Epithelial cell of proximal tubule (primary cell): ENCODE measurements at regions not wholly inside any gene's neighbourhood (a gene's known extent, or its start where the extent isn't known, plus 50 kb on each side); places are given as distances from the start of the nearest gene placed in this dataset.
"Not testable (repeated sequence)": the region's sequence is repeated elsewhere in the genome, so short reads cannot be mapped to it uniquely, and the experiment has no call there.

ENCODE experiments used
- DNase-seq: peaks from one replicate; pipeline ENCODE4 v3.0.0-alpha.2; 2011; ENCODE audit warnings: low read depth
- H3K4me3 ChIP-seq: 2 replicates; pipeline ENCODE4 v1.5.1; 2011; ENCODE audit warnings: low read depth, mild to moderate bottlenecking, low read length
- TF ChIP-seq, protein P1 (sequence below): conservative IDR thresholded peaks from 2 replicates; pipeline ENCODE4 v1.5.1; 2012; ENCODE audit warnings: low read depth, mild to moderate bottlenecking, low read length

DNA sequence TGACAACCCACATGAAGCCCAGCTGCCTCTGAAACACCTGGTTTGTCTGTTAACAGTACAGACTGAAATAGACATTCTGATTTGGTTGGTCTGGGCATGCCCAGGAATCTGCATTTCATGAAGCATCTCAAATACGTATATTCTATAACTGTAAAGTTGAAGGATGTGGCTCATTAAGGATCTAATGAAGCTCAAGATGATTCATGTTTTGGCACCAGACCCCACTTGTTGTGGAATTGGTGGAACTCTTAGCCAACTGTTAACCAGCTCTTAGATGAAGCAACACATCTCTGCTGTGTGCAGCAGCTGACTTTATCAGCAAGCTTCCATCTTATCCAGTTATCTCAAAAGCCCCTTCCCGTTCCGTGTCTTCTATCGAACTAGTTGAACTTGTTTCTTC, 232.2 kb downstream of the INSC start:
- TF ChIP-seq, protein P1, sequence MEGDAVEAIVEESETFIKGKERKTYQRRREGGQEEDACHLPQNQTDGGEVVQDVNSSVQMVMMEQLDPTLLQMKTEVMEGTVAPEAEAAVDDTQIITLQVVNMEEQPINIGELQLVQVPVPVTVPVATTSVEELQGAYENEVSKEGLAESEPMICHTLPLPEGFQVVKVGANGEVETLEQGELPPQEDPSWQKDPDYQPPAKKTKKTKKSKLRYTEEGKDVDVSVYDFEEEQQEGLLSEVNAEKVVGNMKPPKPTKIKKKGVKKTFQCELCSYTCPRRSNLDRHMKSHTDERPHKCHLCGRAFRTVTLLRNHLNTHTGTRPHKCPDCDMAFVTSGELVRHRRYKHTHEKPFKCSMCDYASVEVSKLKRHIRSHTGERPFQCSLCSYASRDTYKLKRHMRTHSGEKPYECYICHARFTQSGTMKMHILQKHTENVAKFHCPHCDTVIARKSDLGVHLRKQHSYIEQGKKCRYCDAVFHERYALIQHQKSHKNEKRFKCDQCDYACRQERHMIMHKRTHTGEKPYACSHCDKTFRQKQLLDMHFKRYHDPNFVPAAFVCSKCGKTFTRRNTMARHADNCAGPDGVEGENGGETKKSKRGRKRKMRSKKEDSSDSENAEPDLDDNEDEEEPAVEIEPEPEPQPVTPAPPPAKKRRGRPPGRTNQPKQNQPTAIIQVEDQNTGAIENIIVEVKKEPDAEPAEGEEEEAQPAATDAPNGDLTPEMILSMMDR = no peak
- no peak overlapping the region for H3K4me3 ChIP-seq
- peak; percentile 51 for DNase-seq

DNA sequence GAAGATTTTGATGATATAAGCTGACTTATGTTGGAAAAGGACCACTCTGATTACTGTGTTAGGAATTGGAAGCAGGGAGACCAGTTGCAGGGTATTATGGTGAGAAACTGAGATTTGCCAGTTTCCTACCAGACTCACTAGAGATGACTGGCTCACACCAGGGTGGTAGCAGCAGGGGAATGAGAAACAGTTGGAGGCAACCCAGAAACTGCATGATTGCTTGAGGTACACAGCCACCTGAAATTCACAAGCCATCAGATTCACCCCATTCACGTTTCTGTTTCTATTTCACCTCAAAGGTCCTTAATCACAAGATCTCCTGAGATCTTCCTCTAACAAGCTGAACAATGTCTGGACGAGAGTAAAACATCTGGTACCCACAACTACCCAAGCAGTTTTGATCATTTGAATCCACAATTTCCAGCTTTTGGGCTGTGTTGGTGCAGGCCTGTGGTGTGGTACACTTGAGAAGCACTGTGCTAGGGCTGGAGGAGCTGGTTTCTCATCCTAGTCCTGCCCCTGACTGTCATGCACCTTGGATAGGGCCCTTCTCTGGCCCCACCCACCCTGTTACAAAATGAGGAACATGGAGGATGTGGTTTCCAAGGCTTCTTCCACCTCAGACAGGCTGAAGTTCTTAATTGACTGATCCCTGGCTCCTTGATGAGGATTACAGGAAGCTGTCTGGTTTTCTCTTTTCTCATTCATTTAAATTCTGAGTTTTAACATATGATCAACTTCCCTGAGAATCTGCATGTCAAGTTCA, 233.4 kb downstream of the INSC start:
- no peak overlapping the region for H3K4me3 ChIP-seq
- TF ChIP-seq, protein P1 = no peak
- DNase-seq = no peak

DNA sequence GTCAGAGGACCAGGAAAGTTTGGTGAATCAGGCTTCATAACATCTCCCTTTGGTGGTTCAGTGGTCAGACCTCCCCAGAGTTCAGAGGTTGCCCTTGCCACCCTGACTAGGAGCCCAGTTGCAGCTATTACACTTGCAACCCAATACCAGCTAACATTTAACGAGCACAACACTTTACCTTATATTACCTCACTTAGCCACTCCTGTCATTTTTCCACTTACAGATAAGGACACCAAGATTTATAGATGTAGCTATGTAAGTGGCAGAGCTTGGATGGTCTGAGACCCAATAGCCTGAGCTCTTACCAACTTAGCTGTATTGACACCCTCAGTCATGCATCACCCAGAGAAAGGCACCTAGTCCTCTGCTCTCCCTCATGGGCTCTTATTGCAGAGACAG, 234.7 kb downstream of the INSC start:
- DNase-seq = no peak
- TF ChIP-seq, protein P1 = no peak
- no peak overlapping the region for H3K4me3 ChIP-seq

DNA sequence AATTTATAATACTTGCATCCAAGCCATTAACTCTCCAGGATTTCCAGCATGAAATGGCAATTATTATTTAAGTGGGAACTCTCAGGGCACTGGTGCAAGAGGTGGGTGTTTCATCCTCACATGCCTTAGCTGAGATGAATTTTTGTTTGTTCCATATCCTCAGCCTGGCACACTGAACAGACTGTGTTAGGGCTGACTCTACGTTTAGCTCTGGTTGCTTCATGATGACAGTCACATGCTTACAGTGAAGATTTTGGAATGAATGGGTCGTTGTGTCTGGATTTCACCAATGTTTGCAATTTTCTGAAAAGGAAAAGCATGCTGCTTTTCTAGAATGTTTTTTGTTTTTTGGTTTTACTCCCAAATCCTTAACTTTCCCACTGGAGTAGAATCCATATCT, 246.6 kb downstream of the INSC start:
- TF ChIP-seq, protein P1 = no peak
- no peak for DNase-seq
- no peak overlapping the region for H3K4me3 ChIP-seq

DNA sequence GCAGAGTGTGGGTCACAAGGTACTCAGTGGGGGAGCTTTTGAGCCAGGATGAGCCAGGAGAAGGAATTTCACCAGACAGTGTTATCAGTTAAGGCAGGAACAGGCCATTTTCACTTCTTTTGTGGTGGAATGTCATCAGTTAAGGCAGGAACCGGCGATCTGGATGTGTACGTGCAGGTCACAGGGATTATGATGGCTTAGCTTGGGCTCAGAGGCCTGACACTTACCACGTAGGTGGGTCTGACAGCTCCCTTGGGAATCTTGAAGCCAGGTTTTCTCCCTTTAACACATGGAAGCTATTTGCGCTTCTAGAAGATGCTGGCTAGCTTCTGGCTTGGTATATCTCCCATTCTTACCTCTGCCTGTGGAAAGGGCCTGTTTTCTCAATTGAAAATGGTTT, 250.6 kb downstream of the INSC start:
- not testable (repeated sequence) for DNase-seq, H3K4me3 ChIP-seq

DNA sequence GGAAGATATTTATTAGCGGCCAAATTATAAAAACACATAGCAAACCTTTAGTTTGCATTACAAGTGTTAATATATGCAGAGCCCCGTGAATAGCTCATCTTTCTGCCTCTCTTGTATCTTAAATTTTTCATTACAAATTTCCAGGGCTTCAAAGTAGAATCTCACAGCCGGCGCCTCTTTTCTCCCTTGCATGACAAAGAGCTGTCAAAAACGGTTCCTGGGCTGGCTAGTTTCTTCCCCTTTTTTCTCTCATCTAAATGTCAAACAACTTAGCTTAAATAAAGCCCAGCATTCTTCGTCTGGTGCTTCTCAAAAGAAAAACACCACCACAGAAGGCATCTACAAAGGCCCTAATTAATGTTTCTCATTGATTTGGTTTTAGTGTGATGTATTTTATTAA, 253.0 kb downstream of the INSC start:
- no peak for DNase-seq
- no peak overlapping the region for H3K4me3 ChIP-seq
- TF ChIP-seq, protein P1 = no peak

DNA sequence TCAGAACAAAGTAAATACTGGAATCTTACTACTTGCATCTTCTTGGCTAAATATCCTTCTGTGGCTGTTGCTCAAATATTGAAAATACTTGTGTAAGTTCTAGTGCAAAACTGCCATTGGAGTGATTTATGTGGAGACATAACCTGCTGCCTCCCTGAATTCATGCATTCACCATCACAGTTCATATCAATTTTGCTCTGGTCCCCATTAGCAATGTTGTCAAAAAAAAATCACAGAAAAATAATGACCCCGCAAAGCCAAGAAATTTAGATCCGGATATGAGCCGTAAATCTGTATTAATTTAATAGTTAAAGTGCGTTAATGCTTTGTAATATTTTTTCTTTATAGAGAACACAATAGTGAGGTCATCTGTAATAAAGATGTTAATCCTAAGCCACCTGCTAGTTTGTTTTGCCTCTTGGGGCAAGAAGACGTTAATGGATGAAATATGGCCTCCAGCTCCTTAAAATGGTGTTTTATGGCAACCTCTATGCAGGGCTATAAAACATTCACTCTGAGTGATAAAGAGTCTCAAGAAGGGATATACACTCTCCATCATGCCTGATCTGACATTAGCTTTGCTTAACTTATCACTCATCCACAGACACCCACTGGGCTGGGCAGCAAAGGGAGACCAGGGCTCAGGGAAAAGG, 255.9 kb downstream of the INSC start:
- no peak for DNase-seq
- no peak overlapping the region for H3K4me3 ChIP-seq
- TF ChIP-seq, protein P1 = no peak
